ENCODE measurements at regions not wholly inside any gene's neighbourhood (a gene's known extent, or its start where the extent isn't known, plus 50 kb on each side); places are given as distances from the start of the nearest gene placed in this dataset.

DNA sequence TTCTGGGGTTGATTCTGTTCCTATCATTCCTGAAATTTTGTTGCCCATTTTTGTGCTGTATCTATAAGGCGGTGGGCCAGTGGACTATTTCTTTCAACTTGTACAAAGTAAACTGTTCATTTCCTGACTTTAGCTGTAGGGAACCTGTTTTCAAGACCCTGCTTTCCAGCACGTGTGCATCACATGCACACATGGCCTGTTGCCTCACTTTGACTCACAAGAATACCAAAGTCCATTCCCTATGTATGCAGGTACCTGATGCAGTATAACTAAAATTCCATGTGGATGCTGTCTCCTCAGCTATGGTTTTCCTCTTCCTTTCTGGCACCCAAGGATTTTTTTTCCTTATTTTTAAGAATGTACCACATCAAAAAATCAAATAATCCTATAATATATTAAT, 284.1 kb upstream of the MANEA start:
- TF ChIP-seq, protein P1, sequence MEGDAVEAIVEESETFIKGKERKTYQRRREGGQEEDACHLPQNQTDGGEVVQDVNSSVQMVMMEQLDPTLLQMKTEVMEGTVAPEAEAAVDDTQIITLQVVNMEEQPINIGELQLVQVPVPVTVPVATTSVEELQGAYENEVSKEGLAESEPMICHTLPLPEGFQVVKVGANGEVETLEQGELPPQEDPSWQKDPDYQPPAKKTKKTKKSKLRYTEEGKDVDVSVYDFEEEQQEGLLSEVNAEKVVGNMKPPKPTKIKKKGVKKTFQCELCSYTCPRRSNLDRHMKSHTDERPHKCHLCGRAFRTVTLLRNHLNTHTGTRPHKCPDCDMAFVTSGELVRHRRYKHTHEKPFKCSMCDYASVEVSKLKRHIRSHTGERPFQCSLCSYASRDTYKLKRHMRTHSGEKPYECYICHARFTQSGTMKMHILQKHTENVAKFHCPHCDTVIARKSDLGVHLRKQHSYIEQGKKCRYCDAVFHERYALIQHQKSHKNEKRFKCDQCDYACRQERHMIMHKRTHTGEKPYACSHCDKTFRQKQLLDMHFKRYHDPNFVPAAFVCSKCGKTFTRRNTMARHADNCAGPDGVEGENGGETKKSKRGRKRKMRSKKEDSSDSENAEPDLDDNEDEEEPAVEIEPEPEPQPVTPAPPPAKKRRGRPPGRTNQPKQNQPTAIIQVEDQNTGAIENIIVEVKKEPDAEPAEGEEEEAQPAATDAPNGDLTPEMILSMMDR (IDR thresholded peaks at IDR 0.05; ENCODE audit: insufficient read depth, low read depth, low read length) = no peak
- POLR2A ChIA-PET = no interaction called here
- DNase-seq (ENCODE audit: low read depth) = no peak
- Histone ChIP-seq H3K36me3 (ENCODE audit: control insufficient read depth, insufficient read depth, low read length) (no peaks in the 10 kb centered on the region), H3K4me3 (ENCODE audit: low read depth, low read length) (no peak overlapping the region), H3K27me3 (ENCODE audit: control insufficient read depth, insufficient read depth, low read length) (no peaks in the 10 kb centered on the region)
- CTCF ChIA-PET = no interaction called here

DNA sequence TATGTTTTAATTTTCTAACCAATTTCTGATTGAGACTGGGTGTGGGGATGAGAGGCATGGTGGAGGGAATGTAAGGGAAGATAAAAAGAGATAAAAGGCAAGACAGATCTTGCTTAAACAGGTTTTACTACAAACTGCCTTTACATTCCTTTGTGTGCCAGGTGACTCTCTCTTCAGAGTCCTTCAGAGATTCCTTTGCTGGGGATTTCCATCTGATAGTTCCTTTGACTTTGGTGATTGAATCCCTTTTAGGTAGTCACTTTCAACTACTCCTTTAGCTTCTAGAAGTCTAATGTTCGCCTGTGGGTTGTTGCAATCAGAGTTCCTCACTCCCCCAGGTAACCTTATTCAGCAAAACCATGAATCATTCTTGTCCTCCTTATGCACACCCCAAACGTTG, 283.3 kb upstream of the MANEA start:
- Histone ChIP-seq H3K27me3 (ENCODE audit: control insufficient read depth, insufficient read depth, low read length) (no peaks in the 10 kb centered on the region), H3K36me3 (ENCODE audit: control insufficient read depth, insufficient read depth, low read length) (no peaks in the 10 kb centered on the region), H3K4me3 (ENCODE audit: low read depth, low read length) (no peak overlapping the region)
- CTCF ChIA-PET = no interaction called here
- TF ChIP-seq, protein P1 (IDR thresholded peaks at IDR 0.05; ENCODE audit: insufficient read depth, low read depth, low read length) = no peak
- POLR2A ChIA-PET = no interaction called here
- DNase-seq (ENCODE audit: low read depth) = no peak

DNA sequence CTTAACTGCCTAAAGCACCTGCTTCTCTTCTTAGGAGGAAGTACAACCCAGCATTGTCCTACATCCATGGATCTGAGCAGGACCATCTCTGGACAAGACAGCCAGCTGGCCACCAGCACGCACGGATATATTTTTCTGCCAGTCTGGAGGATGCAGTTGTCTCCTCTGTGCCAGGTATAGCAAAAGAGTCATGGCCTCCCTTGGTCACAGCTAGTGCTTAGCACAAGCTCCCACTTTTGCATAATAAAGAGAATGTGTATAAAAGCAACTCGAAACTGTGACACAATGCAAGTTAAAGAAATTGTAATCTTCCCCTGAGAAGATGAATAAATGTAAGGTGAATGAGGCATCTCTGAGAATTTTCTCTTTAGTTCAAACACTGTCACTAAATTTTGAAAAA, 267.8 kb upstream of the MANEA start:
- DNase-seq (ENCODE audit: low read depth) = no peak
- POLR2A ChIA-PET = no interaction called here
- TF ChIP-seq, protein P1 (IDR thresholded peaks at IDR 0.05; ENCODE audit: insufficient read depth, low read depth, low read length) = no peak
- Histone ChIP-seq H3K36me3 (ENCODE audit: control insufficient read depth, insufficient read depth, low read length) (no peaks in the 10 kb centered on the region), H3K4me3 (ENCODE audit: low read depth, low read length) (no peak overlapping the region), H3K27me3 (ENCODE audit: control insufficient read depth, insufficient read depth, low read length) (no peaks in the 10 kb centered on the region)
- CTCF ChIA-PET = no interaction called here

DNA sequence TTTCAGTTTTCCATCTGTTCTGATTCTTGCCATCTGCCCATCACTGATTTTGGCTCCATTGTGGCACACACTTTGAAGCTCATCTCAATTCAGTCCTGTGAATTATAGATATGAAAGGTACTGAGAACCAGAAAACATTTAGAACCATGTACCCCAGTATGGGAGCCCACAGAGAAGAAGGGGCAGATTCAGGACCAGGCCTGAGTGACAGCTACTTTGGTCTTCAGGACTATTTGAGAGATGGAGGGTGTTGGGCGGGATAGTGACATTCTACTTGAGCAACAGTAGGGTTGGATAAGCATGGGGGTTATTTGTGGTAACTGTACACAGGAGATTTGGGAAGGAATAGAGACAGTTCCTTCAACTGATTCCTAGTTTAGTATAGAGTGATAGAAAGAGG, 259.2 kb upstream of the MANEA start:
- no peak for DNase-seq (ENCODE audit: low read depth)
- Histone ChIP-seq H3K4me3 (ENCODE audit: low read depth, low read length) (no peak overlapping the region), H3K36me3 (ENCODE audit: control insufficient read depth, insufficient read depth, low read length) (no peaks in the 10 kb centered on the region), H3K27me3 (ENCODE audit: control insufficient read depth, insufficient read depth, low read length) (no peaks in the 10 kb centered on the region)
- CTCF ChIA-PET = no interaction called here
- TF ChIP-seq, protein P1 (IDR thresholded peaks at IDR 0.05; ENCODE audit: insufficient read depth, low read depth, low read length) = no peak
- POLR2A ChIA-PET = no interaction called here

DNA sequence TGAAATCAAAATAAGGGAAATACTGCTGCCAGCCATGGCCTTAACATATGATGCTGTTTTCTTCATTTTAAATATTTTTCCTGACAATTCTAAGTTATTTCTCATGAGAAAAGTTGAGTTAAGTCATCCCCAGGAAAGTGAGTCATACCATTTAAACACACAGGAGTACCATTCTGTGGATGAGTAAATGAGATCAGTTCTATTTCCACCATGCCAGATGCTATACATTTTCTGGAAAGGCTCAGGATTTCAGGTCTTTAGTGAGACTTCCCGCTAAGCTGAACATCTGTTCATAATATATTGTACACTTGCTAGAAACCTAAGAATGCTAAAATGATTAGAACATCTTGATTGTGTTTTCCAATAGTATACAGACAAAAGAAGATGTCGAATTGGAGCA, 256.2 kb upstream of the MANEA start:
- POLR2A ChIA-PET = no interaction called here
- no peak overlapping the region for H3K4me3 ChIP-seq (ENCODE audit: low read depth, low read length)
- H3K27me3 ChIP-seq (ENCODE audit: control insufficient read depth, insufficient read depth, low read length) = no peaks in the 10 kb centered on the region
- no peak for DNase-seq (ENCODE audit: low read depth)
- TF ChIP-seq, protein P1 (IDR thresholded peaks at IDR 0.05; ENCODE audit: insufficient read depth, low read depth, low read length) = no peak
- CTCF ChIA-PET = no interaction called here
- H3K36me3 ChIP-seq (ENCODE audit: control insufficient read depth, insufficient read depth, low read length) = no peaks in the 10 kb centered on the region

Measured in BJ (cell line).